HG02798 (cell line): ENCODE measurements at regions not wholly inside any gene's neighbourhood (a gene's known extent, or its start where the extent isn't known, plus 50 kb on each side); places are given as distances from the start of the nearest gene placed in this dataset.
"Not testable (repeated sequence)": the region's sequence is repeated elsewhere in the genome, so short reads cannot be mapped to it uniquely, and the experiment has no call there.

Experiments used
- ATAC-seq: cut with Tn5 transposase; IDR thresholded peaks from one replicate; pipeline ENCODE4 v1.9.1; 2021; ENCODE audit warnings: mild to moderate bottlenecking; ENCODE audit not compliant: unreplicated experiment, poor library complexity

DNA sequence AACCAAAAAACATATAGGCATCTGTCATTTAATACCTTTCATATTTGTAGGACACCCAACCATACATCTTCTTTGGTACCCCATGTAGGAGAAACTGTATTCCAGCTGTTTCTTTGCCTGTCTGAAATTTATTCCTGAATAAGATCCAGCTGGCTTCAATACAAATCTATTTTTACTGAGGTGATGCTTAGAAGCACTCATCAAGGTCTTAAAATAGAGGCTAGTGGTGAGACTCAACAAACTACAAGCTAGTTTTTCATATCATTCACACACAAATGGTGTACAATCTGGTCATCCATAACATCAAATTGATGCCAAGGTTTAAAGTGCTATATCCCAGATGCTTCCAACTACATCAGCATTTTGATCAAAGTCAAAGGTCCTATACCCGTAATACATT lies 1071.3 kb upstream of the MIR17HG start:
- ATAC-seq, result no peak

DNA sequence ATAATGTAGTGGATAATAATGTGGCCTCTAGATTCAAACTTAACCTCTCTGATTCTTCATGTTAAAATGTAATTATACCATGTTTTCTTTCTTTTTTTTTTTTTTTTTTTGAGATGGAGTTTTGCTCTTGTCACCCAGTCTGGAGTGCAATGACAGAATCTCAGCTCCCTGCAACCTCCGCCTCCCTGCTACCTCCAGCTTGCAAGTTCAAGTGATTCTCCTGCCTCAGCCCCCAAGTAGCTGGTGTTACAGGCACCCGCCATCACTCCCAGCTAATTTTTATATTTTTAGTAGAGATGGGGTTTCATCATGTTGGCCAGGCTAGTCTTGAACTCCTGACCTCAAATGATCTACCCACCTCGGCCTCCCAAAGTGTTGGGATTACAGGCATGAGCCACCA lies 1069.3 kb upstream of the MIR17HG start:
- not testable (repeated sequence) for ATAC-seq

DNA sequence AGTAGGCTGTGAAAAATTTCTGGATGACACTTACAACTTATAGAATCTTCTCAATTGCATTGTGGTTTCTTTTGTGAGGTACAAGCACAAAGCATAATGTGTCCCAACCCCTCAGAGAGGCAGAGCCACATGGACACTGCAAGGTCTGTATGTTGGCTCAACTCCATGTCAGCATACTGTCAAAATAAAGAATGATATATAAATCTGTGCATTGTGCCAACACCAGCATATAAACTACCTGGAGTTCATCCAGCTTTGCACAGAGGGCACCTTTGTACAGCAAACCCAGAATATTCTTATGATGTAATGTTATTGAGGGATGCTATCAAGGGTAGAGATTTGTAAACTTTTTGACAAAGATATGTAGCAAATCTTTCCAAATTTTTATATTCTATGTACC lies 1065.8 kb upstream of the MIR17HG start:
- no peak for ATAC-seq

DNA sequence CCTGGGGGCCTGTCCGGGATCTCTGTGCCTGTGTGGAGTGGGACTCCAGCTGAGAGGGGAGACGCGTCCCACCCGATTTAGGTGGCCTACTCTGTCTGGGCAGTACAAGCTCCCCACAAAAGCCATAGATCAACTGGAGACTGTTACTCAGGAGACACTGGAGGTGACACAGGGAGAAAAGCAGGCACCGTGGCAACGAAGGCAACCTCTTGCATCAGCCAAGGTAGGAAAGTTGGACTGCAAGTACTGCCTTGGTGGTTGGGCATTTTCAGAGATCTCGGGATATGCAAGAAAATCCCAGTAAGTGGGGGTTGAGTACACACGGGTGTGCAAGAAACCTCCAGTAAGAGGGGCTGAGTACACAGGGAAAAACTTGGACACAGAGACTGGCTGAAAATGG lies 1060.0 kb upstream of the MIR17HG start:
- ATAC-seq, result no peak

DNA sequence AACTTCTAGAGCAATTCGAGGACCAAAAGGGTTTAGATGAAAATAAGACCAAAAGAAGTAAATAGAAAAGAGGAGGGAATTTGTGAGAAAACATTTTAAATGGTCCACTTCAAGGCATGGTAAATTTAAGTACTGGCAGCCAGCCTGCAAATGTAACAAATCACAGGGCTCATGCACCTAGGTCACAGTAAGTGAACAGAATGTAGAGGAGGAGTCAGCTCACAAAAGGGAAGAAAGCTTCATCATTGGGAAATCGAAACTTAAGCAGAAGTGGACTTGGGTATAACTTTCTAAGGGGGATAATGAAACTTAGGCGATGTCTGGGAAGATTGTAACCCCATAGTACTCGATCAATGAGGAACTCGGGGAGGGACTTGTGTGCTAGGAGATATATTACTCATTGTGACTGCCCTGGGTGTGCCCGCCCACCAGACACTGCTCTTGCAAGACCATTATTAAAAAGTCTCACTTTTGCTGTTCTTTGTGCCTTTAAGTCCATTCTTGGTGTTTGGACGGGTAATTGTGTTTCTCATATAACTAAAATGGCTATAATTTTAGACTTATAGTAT lies 1053.6 kb upstream of the MIR17HG start:
- ATAC-seq, result no peak

DNA sequence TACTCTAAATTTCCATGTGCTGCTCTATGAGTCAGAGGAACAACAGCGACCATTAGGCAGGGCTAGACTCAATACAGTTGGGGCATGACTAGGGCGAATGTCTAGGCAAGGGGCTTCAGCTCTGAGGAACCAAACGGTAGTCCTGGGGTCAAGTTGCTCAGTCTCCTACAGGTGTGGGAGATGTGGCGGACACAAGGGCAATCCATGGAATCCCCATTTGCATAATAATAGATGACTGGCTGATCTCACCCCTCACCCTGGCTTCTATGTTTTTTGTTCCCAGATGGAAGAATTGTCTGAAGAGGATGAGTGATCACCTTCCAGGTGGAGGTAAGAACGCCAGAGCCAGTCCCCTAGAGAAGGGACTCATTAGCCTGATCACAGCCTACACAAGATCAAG lies 1048.2 kb upstream of the MIR17HG start:
- ATAC-seq, result no peak

DNA sequence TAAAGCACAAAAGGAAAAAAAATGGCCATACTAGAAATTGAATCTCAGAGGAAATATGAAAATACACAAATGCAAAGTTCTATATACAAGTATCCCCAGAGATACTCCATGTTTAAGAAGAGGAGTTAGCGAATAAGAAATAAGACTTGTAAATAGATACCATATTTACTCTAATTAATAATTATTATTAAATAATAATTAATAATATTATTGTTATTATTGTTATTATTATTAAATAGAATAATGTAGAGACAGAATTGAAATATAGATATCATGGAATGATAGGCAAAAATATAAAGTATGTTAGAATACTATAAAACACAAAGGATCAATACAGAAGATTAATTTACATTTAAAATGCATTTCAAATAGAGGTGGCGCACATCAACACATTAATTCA lies 1047.5 kb upstream of the MIR17HG start:
- no peak for ATAC-seq

DNA sequence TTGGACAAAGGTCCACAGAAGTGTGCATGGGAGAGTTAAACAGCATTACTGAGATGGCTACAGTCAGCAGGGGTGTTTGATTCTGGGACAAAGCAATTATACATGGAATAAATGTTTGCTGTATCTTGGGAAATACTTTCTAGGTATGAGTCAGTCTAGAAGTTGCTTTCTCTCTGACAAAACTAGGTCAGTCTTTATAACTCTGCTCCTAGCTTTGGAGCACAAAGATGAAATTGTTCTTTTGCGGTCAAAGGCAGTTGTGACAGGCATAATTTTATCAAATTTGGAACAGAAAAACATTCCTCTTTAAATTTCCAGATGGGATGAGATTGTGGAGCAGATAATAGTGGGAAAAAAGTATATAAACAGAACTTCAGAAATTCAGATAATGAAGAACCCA lies 1045.4 kb upstream of the MIR17HG start:
- no peak for ATAC-seq

DNA sequence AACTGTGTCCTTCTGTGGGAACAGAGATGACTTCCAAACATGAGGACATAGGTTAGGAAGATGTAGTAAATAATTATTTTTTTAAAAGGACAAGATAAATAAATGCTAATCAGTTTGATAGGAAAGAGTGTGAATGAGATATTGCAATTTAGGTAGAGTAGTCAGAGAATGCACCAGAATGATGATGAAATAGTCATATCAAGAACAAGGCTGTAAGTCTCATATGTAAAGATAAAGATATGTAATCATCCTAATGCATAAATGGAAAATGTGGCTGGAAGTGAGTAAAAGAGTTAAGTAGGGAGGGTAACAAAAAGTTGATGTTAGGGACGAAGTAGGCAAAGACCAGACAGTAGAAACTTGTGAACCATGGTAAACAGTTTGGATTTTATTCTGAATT lies 1041.7 kb upstream of the MIR17HG start:
- no peak for ATAC-seq

DNA sequence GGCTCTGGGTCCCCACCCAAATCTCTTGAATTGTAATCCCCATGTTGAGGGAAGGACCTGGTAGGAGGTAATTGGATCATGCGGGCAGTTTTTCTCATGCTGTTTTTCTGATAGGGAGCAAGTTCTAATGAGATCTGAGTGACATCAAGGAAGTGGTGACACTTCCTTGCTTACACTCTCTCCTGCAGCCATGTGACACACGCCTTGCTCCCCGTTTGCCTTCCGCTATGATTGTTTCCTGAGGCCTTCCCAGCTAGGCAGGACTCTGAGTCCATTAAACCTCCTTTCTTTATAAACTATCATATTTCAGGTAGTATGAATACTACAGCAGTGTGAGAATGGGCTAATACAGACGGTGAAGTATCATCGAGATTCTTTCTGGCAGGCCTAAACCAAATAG lies 1040.4 kb upstream of the MIR17HG start:
- no peak for ATAC-seq

DNA sequence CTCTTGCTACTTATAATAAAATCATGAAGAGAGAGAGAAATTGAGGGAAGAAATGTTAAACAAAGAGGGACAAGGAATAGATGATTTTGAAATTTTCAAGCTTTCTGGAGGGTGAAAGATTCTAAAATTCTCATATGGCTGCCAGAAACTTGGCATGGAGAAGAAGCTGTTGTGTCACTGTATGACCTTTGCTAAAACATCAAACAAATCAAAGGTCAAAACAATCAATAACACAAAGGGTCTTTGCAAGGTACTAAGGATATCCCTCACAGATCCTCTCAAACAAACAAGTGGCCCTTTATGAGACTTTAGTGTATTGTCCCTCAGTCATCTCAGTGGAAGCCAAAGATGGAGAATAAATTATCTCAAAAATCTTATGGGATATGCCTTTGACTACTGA lies 1039.2 kb upstream of the MIR17HG start:
- ATAC-seq, result no peak

DNA sequence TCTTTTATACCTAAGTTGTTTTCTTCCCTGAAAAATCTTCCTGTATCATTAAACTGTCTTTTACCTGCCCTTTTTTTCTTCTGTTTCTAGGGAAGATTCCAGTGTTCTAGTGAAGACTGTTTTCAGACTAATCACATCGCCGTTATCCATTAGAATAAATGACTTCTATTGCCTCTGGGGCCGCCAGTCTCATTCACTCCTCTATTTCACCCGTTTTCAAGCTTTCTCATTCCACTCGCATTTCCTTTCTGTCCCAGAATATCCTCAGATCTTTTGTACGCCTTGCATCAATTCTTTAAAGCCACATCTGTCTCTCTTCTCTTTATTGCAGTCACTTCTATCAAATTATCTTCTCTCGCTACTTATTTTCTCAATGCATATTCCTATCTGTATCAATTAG lies 1035.6 kb upstream of the MIR17HG start:
- no peak for ATAC-seq

DNA sequence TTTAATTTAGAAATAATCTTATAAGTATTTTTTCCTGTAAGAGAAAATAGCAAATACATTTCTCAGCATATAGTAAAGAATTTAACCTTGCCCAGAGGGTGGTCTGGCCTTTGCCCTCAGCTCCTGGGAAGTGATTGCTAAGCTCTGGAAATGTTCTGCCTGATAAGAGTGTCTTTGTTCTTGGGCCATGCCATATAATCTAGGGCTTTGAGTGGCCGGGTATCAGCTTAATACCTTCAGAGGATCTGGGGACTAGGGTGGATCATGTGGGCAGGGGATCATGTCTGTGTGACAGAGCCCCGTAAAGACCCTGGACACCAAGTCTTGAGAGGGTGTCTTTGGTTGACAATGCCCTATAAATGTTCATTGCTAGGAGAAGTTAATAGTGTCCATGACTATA lies 1032.4 kb upstream of the MIR17HG start:
- no peak for ATAC-seq

DNA sequence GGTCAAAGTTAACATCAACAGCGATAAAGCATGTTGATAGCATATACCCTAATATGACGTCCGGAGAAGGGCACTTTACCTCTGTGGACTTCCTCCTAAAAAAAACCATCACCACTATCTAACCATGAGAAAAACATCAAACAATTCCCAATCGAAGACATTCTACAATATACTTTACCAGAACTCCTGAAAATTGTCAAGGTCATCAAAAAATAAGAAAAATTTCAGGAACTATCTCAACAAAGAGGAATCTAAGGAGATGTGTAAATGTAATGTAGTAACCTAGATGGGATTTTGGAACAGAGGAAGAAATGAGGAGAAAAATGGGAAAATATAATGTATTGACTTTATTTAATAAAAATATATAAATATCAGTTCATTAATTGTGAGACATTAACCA lies 1026.8 kb upstream of the MIR17HG start:
- ATAC-seq, result no peak

DNA sequence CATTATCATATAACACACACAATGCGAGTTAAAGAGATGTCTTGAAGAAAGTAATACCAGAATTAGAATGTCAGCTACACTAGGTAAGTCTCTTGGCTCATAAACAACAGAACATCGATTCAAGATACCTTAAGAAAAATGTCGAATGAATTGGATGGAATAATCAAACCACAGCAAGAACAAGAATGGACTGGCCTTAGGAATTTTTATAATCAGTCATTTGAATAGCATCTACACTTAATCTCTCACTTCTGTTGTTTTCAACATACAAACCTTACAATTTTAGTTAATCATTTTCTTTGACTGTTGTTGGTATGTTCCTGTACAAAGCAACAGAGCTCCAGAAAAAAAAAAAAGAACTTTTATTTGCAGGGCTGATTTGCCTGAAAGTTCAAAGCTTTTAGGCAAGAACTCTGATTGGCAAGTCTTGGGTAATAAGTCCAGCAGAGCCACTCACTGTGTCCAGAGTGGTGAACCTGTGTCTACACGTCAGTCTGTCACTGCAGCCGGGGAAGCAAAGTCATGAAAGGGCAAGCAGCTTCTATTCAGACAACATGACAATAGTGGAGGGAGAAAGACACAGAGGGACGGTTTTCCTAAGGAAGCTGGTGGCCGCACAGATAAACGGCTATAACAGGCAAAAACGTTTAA lies 1026.1 kb upstream of the MIR17HG start:
- no peak for ATAC-seq

DNA sequence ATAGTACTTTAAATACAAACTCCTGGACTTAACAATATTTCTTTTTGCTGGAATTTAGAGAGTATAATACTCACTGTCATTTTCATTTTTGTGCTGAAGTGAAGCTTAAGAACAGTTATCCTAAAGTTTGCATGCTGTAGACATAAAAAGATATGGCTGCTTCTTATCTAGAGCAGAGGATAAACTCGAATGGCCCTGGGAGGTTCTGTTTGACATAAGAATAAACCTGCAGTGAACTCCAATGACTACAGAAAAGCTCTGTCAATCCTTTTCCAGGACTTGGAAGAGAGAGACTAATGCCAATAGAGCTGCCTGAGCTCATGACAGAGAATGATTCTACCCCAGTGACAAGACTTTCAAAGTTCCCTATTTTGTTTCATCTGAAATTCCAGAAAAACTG lies 1017.8 kb upstream of the MIR17HG start:
- no peak for ATAC-seq

DNA sequence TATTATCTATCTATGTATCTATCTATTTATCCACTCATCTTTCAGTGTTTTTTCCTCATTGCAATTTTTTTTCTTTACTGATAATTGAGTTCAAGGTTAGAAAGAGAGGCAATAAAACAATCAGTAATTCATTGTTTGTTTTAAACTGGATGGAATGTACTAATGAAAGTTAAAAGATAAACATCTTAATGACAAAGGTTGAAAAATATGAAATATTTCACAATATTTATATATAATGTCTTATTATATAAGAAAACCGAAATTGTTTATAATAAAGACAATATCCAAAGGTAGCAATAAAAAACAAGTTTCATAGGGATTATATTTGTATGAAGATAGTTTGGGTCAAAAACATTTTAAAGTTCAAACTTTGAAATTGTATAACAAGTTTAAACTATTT lies 1015.5 kb upstream of the MIR17HG start:
- no peak for ATAC-seq

DNA sequence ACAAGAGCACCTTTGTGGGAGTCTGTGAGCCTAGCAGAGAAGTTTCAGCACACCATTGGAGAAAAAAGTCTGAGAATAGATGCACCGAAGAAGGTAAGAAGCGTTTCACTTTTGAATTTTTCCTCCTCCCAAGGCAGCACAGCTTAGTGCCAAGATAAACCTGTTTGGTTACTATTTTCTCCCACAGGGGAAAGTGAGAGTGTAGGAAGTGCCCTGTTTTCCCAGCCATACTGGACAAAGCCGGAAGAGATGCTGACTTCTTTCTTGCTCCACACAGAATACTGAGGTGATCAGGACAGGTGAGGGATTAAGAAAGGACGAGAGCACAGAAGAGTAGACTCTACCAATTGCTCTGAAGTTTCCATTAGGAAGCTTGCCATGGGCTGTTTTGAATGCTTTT lies 1011.0 kb upstream of the MIR17HG start:
- no peak for ATAC-seq

DNA sequence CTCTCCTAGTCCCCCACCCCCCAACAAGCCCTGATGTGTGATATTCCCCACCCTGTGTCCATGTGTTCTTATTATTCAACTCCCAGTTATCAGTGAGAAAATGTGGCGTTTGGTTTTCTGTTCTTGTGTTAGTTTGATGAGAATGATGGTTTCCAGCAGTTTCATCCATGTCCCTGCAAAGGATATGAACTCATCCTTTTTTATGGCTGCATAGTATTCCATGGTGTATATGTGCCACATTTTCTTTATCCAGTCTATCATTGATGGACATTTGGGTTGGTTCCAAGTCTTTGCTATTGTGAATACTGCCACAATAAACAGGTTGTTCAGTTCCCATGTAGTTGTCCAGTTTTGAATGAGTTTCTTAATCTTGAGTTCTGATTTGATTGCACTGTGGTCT lies 1006.1 kb upstream of the MIR17HG start:
- not testable (repeated sequence) for ATAC-seq

DNA sequence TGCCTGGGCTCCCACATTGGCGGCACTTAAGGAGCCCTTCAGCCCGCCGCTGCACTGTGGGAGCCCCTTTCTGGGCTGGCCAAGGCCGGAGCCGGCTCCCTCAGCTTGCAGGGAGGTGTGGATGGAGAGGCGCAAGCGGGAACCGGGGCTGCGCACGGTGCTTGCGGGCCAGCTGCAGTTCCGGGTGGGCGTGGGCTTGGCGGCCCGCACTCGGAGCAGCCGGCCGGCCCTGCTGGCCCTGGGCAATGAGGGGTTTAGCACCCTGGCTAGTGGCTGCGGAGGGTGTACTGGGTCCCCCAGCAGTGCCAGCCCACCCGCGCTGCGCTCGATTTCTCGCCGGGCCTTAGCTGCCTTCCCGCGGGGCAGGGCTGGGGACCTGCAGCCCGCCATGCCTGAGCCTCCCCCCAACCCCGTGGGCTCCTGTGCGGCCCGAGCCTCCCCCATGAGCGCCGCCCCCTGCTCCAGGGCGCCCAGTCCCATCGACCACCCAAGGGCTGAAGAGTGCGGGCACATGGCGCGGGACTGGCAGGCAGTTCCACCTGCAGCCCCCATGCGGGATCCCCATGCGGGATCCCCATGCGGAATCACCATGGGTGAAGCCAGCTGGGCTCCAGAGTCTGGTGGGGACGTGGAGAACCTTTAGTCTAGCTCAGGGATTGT lies 998.9 kb upstream of the MIR17HG start:
- ATAC-seq, result not testable (repeated sequence)

DNA sequence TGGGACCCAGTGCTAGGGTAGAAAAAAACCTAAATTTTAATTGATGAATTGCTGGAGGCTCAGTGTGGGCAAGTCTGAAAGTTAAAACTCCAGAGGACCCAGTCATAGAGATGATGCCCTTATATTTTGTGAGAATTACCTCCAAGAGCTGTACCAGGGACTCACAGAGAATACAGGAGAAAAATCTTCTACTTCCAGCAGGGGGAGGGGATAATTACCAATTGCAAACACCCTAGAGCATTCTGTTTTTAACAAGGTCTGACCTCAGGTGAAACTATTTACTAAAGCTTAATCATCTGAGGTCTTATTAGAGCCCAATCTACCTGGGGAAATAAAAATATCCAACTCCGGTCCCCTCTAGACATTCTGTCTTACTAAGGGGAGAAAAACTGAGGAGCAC lies 994.7 kb upstream of the MIR17HG start:
- no peak for ATAC-seq

DNA sequence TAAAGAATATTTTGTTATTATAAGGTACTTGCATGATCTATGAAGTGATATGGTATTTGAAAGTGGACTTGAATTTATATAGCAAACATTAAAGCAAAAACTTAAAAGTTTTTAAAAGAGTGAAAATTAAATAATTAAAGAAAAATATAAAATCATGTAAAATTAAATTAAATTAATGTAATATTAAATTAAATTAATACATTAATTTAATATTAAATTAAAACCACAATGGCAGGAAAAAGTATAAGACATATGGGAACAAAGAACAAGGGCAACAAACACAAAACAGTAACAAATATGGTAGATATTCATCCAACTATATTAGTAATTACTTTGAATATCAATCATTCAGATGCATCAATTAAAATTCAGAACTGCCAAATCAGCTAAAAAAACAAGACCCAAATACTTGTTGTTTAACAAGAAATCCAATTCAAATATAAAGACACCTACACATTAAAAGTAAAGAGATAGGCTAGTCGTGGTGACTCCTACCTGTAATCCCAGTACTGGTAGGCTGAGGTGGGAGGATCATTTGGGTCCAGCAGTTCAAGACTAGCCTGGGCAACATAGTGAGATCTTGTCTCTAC lies 992.2 kb upstream of the MIR17HG start:
- no peak for ATAC-seq
